NOMO-1 treated with DMSO at 0.1 percent for 48 hours (cell line): ENCODE measurements at regions not wholly inside any gene's neighbourhood (a gene's known extent, or its start where the extent isn't known, plus 50 kb on each side); places are given as distances from the start of the nearest gene placed in this dataset.

Source experiments
- DNase-seq: peaks from one replicate; lab custom pipeline; 2025; ENCODE audit not compliant: unreplicated experiment; lab: John Stamatoyannopoulos, UW

DNA sequence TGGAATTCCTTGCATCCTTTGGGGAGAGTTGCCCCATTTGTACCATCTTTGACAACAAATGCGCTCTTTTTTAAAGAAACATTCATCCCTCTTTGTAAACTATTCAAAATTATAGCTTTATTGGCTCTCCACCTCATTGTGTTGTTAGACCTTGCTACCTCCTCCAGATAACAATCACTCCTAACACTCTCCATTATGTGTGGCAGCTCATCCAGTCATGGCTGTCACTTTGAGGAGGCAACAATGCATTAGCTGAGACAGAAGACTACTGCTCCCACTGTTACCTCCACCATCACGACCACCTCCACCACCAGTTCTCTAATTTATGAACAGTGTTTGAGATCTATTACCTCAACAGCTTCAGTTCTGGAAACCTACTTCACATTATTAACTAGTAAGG lies 339.1 kb downstream of the FRK start:
- no peak for DNase-seq

DNA sequence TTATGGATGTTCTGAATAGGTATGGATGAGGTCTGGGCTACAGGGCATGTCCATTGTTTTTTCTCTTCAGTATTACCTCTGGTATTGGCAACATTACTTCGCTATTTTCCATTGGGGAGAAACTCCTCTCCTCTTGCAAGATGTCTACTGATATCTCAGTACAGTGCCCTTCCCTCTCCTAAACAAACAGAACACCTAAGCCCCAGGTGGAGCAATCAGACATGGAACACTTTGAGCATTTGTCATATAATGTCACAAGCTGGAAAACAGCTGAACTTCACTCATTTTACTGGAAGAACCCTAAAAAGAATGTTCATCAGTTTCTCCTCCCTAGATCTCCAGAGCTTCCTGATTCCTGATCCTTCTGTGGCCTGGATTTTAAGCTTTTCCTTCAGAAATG lies 339.8 kb downstream of the FRK start:
- DNase-seq = no peak

DNA sequence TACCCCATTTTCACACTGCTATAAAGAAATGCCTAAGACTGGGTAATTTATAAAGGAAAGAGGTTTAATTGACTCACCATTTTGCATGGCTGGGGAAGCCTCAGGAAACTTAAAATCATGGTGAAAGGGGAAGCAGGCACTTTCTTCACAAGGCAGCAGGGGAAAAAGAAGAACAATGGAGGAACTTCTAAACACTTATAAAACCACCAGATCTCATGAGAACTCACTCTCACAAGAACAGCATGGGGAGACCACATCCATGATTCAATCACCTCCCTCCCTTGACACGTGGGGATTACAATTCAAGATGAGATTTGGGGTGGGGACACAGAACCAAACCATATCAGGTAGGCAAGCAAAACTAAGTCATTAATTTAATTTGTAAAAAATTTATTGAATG lies 343.2 kb downstream of the FRK start:
- DNase-seq = peak; percentile 62

DNA sequence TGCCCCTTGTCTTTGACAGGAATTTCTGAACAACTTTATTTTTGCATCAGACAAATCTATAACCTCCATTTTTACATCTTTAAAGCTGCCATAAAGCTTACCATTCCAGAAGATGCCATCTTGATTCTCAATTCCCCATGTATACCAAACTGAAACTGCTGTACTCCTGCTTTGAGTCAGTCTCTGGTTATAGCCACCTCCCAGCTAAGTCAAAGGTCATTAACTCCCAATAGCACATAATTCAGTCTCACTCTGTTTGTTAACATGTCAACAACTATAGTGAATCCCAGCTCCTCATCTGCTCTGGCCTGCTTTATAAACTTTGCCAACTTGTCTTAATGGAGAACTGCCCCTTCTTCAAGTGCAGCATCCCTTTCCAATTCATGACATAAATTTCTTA lies 343.6 kb downstream of the FRK start:
- DNase-seq = no peak

DNA sequence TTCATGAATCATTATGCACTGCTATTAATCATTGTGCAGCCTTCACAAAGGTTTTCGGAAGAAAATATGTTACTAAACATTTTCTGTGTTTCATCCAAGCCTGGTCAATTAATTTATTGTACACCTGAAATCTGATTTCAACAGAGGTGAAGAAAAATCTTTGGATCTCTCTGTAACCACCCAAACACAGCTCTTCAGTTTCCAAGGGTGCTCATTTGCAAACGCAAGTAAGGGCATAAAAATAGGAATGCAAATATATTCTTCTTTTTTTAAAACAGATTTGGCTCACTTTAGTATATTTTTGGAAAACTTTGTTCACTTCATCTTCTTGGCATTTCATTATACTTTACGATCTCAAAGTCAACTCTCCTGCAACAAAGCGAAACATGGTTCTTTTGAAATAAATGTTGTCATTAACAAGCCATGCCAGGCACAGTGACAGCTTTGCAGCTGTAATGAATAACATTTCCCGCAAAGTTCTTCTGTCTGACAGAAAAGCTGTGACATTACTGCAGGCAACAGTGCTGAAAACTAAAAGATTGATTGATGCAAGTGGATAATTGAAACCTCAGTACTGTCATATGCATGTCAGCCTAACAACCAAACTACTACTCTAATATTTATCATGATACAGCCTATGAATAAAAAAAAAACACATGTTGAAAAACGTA lies 348.3 kb downstream of the FRK start:
- no peak for DNase-seq

DNA sequence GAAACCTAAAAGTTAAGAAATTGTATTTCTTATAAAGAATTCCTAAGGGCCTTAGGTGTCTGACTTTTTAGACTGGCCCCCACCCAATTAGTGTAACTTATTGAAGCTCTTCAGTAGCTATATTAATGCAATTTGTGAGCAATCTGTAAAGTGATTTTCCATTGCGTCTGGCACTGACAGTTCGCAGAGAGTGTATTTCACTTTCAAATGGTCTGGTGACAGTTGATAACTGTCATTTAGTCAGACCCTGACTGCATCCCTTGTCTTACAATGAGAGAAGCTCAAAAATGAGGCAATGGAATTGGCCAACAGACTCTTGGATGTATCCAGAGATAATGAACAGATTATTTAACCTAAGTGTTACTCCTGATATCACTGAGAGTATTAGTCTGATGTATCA lies 351.8 kb downstream of the FRK start:
- no peak for DNase-seq

DNA sequence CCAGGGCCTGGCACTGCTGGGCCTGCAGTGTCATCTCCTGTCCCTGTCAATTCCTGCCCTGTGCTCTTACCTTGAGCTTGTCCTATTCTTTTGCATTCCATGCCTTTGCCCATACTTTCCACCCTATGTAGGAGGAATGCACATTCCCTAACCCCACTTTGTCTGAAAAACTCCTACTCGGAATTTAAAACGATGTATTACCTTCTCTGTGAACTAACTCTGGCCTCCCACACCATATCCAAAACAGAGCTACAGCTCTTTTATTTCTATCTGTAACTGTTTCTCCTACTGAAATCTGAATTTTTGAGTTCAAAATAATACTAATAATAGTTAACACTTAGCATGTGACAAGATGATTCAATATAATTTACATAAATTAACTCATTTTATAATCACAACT lies 353.7 kb downstream of the FRK start:
- no peak for DNase-seq

DNA sequence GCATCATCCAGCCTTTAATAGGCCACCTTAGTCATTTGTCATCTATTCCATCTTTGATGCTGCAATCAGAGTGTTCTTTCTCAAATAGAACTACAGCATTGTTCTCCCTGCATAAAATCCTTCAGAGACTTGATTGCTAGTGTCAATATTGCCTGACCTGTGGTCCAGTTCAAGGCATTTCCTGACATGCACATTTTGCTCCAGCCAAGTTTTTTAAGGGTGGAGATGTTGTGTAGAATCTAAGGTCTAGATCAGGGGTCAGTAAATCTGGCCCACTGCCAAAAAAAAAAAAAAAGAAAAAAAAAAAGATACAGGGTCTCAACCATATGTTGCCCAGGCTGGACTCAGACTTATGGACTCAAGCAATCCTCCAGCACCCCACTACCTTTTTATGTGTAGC lies 354.4 kb downstream of the FRK start:
- no peak for DNase-seq

DNA sequence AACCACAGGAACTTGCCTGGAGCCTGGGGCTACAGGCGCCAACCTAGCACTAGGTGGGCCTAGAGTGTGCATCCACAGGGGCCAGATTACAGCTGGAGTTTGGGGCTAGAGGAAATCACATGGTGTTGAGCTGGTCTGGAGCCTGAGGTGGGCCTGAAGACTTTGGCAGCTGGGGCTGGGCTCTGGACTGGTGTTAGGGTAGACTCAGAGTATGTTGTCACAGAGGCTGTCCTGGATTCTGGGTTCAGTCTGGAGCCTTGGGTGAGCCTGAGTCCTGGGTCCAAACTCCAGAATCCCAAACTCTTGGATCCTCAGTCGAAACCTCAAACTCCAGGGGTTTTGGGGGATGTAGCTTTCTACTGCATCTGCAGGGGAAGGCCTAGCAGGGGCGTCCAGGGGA lies 356.7 kb downstream of the FRK start:
- DNase-seq = no peak

DNA sequence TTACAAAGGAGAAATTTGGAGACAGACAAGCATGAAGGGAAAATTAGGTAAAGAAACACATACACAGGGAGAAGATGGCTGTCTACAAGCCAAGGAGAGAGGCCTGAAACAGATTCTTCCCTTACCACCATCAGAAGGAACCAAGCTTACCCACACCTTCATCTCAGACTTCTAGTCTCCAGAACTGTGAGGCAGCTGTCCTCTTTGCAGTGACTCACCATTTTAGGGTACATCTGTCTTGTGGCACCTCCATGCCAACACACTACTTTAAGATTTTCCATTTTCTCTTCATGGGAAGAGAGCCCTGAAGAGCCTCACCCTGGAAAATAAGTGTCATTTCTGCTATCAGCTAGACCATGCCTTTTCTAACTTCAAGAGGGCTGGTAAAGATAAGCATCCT lies 369.3 kb downstream of the FRK start:
- DNase-seq = no peak

DNA sequence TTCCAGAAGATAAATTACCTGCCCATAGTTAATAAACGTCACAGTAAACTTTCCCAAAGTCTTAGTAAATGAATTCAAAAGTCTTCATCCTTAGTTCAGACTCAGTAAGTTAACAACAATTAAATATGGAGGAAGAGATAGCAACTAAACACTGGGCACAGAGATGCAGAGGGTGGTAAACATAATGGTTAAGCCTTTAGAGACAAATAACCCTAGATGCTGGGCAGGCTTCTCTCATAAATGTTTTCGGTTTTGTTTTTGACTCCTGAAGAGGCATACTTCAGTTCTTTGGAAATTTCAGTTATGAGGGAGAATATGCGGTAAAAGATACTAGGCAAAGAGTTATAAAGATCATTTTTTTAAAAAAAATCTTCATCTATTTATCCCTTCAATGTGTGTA lies 369.8 kb downstream of the FRK start:
- DNase-seq = no peak

DNA sequence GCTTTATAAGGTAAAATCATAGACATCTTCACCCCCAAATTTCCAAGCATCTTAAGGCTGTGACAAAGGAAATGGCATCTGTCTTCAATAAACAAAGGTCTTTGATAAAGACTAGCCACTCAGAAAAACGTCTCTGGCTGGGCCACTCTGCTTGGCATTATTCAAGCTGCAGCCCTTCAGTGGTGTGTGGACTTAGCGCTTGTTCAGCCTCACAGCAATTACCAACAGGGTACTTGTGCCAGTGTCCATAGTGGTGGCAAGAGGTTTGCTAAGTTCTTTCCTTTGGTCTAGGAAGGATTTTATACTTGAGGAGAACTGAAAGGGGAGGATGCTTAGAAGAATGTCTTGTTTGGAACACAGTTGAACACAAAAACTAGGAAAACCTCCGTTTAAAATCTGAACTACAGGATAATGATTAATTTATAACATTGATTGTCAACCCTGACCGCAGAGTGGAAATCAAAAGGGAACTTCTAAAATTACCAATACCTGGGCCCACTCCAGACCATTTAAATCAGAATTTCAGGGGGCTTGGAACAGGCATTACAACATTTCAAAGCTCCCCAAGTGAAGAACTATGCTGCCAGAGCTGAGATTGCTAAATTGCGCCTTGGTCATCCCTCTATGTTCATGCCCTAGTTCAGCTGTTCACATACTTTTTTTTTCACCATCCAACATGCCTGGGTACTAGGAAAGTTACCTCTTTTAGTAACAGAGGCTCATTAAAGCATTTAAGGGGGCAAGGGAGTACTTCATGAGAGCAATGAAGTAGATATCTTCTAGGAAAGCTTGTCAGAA lies 378.5 kb downstream of the FRK start:
- no peak for DNase-seq

DNA sequence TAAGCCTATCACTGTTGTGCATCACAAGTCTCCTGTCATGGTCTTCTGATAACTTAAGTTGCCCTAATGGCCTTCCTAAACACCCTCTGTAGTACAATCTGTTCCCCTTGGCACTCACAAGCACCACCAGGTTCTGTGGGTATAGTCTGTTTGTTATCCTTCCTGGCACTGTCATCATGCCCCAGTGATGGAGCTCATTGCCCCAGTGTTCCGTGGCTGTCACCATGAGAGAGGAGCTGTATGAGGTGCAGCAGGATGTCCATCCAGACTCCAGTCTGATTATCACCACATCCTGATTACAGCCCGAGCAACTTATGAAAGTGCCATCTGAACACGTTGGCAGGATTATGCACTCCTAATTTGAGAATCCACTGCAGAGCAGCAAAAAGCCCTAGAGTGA lies 380.1 kb downstream of the FRK start:
- DNase-seq = no peak

DNA sequence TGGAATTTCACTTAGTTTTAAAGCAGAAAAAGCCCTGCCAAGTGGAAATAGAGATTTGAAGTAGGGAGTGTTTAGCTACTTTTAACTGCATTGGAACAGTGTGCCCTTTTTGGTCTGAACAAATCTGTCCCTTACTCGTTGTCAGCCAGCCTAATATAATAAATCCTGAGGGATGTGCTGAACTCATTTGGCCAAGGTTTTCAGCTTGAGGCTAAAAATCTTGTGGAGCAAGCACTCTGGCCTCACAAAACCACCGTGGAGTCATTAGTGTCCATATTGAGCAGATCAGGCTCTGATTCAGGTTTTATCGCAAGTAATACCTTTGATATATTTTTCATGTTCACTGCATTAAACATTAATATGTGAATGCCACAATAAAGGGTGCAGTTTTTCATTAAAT lies 383.5 kb downstream of the FRK start:
- DNase-seq = no peak

DNA sequence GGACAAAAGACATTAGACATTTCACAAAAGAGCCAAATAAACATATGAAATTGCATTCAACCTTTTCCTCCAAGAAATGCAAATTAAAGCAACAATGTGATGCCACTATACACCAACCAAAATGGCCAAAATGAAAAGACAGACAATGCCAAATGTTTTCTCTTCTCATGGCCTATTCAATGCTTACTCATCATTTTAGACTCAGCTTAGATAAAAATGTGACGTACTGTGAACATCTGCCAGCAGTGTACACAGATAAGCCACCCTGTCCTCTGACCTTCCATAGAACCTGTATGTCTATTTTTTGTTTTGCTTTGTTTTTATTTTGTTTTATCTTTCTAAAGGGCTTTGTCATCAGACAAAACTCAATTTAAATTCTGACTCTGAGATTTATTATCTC lies 385.2 kb downstream of the FRK start:
- no peak for DNase-seq

DNA sequence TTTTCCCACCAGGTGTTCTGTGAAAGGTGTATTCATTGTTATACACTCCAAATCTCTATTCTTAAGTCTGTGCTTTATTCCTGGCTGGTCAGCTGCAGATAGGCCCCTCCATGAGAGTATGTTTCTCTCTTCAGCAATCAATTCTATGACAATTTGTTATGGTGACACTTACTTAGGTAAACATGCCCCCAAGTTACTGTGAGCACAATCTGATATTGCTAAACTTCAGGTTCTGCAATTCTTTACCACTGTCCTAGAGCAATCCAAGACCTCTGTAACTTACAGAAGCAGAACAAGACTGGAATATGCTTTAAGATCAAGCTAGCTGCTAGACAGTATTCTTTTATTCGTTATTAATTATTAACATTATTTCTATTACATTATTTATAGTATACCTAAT lies 391.9 kb downstream of the FRK start:
- DNase-seq = no peak

DNA sequence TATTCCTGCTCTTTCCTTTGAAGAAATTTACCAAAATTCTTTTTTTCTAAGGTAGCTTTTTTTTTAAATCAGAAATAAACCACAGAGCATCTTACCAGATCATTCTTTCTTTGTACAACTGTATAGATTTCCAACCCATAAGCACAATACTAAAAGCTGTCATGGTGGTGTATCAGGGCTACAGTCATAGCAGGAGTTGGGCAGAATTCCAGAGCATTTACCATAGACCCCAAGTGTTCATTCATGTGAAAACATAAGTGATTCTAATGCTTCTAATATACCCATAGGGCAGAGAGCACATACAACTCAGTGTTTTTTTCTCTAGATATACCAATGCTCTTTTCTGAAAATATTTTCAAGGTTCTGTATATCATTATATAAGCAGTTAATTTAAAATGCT lies 392.5 kb downstream of the FRK start:
- no peak for DNase-seq

DNA sequence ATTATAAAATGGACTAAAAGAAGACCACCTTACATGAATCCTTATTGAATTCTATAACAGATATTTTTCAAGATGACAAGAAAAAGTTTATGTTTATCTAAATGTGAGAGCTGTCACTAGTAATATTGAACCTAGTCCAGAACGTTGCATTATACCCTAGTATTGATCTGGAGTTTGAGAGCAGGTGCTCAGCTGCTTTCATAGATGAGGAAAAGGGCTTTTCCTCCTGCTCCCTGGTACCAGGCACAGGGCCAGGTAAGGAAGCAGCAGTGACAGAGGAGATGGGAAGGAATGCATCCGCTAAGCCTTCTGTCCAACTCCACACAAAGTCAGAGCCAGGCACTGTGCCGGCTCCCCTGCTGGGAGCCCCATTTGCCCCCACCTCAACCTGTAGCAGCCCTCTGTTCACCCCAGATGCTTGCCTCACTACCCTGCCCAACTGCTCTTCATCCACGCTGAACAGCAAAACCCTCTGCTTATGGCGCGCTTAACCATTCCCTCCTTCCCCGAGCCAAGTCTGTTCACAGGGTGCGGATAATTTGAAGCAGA lies 393.1 kb downstream of the FRK start:
- DNase-seq = no peak

DNA sequence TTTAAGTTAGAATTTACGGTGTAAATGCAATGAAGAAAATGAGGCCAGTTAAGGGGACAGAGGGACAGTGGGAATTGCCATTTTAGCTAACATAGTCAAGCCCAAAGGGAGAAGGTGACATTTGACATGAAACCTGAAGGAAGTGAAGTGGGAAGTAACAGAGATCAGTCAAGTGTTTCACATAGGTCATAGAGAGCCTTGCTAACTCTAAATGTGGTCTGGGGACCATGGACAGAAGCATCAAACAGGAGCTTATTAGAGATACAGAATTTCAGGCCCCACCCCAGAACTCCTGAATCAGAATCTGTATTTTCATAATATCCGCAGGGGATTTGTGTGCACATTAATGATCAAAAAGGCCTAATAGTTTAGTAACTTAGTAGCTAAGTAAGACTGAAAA lies 393.7 kb downstream of the FRK start:
- no peak for DNase-seq

DNA sequence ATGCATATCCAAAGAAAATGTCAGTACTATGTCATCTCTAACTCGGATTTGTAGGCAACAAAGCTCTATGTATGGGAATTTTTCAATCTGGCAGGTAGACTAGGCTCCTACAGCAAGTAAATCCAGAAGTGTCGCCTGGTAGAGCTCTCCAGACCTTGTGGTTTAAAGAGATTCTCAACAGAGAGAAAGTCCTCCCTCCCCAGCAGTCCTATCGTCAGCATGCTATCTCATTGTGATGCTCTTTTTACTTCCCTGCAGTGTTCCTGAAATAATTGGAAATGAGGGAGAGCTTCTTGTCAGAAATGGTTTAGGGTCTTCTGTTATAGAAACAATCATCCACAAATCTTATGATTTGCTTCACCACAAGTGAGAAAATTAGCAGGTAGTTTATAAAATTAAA lies 395.4 kb downstream of the FRK start:
- no peak for DNase-seq

DNA sequence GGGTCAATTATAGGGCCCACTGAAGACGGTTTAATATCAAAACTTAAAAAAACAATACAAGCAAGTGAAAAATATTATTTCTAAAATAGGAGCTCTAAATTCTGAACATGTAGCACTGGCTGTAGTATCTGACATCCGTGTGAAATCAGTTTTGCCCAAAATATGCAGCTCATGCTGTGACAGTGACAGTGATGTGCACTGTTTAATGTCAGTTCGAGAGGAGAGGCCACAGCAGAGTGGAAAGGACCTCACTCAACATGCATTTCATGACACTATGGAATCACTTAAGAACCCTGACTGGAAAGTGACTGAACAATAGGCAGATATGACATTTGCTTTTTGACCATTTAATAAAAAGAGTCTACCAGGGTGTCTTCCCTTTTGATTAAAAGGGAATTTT lies 397.0 kb downstream of the FRK start:
- DNase-seq = no peak

DNA sequence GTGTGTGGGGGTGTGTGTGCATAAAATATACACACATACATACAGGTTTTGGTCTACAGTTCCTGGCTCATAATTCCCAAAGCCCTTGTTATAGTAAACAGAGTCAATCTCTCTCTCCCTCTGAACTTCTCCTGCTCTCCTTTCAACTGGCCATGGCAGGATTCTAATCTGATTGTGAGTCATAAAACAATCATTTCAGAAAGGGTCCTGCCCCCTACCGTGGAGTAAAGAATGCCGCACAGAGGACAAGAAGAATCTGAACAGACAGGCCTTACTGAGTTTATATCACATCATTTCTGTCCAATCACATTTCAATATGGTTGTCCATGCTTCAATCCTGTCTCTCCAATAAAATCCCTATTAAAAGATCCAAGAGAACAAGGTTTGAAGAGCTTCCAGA lies 416.9 kb downstream of the FRK start:
- no peak for DNase-seq

DNA sequence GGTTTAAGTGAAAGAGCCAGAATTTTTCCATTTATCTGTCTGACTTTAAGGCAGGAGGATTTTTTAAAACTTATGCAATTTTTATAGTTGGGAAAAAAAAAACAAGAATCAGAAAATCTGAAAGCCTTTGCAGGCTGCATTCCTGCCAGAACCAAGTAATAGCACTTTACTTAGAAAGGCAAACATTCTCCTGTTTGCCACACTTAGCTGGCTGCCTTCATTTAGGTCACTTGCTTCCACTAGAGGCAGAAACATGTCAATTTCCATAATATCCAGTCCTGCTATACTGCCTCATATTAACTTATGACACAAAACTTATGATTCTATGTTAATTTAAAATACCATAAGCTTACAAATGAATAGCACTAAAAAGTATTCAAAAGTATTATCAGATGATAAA lies 425.8 kb downstream of the FRK start:
- DNase-seq = no peak
